GM23248 (cell line): ENCODE measurements at regions not wholly inside any gene's neighbourhood (a gene's known extent, or its start where the extent isn't known, plus 50 kb on each side); places are given as distances from the start of the nearest gene placed in this dataset.

Source experiments
- DNase-seq: peaks from one replicate; pipeline ENCODE4 v3.0.0-alpha.2; 2015
- H2AFZ ChIP-seq: fragments of 200-600 bp; sonication (generic); 2 replicates; pipeline ENCODE4 v1.6.1; 2016; ENCODE audit warnings: antibody characterized with exemption
- H3F3A ChIP-seq: fragments of 200-600 bp; sonication (generic); 2 replicates; pipeline ENCODE4 v1.6.1; 2016; ENCODE audit warnings: mild to moderate bottlenecking, antibody characterized with exemption, mixed run types; ENCODE audit not compliant: insufficient read depth
- H3K27ac ChIP-seq: fragments of 200-600 bp; sonication (generic); 2 replicates; pipeline ENCODE4 v1.5.1; 2016; ENCODE audit warnings: mild to moderate bottlenecking
- H3K27me3 ChIP-seq: fragments of 200-600 bp; sonication (generic); replicated peaks from 2 replicates; pipeline ENCODE4 v1.6.1; 2016; ENCODE audit warnings: mild to moderate bottlenecking; ENCODE audit not compliant: insufficient read depth
- H3K36me3 ChIP-seq: fragments of 200-600 bp; sonication (generic); 2 replicates; pipeline ENCODE4 v1.6.1; 2016; ENCODE audit warnings: low read depth, mild to moderate bottlenecking
- H3K4me1 ChIP-seq: fragments of 200-600 bp; sonication (generic); 2 replicates; pipeline ENCODE4 v1.6.1; 2016; ENCODE audit warnings: mild to moderate bottlenecking; ENCODE audit not compliant: insufficient read depth
- H3K4me2 ChIP-seq: fragments of 200-600 bp; sonication (generic); one replicate; pipeline ENCODE4 v1.6.1; 2016; ENCODE audit warnings: mild to moderate bottlenecking; ENCODE audit not compliant: unreplicated experiment
- H3K4me3 ChIP-seq: fragments of 200-600 bp; sonication (generic); 2 replicates; pipeline ENCODE4 v1.5.1; 2016; ENCODE audit warnings: mild to moderate bottlenecking
- H3K79me2 ChIP-seq: fragments of 200-600 bp; sonication (generic); 2 replicates; pipeline ENCODE4 v1.6.1; 2016; ENCODE audit warnings: mild to moderate bottlenecking; ENCODE audit not compliant: insufficient read depth
- H3K9ac ChIP-seq: fragments of 200-600 bp; sonication (generic); 2 replicates; pipeline ENCODE4 v1.6.1; 2016; ENCODE audit warnings: mild to moderate bottlenecking
- H3K9me2 ChIP-seq: fragments of 200-600 bp; sonication (generic); 2 replicates; pipeline ENCODE4 v1.6.1; 2016; ENCODE audit warnings: mixed run types, mild to moderate bottlenecking, moderate library complexity; ENCODE audit not compliant: insufficient read depth
- H3K9me3 ChIP-seq: fragments of 200-600 bp; sonication (generic); one replicate; pipeline ENCODE4 v1.6.1; 2017; ENCODE audit warnings: low read depth
- H4K20me1 ChIP-seq: fragments of 200-600 bp; sonication (generic); 2 replicates; pipeline ENCODE4 v1.6.0; 2016; ENCODE audit not compliant: insufficient read depth
- EZH2 ChIP-seq: fragments of 200-600 bp; sonication (generic); IDR thresholded peaks from 2 replicates; pipeline ENCODE4 v1.6.1; 2018; ENCODE audit warnings: antibody characterized with exemption, mild to moderate bottlenecking; ENCODE audit not compliant: insufficient read depth, poor library complexity, severe bottlenecking
- EZH2phosphoT487 ChIP-seq: fragments of 200-600 bp; sonication (generic); IDR thresholded peaks from 2 replicates; pipeline ENCODE4 v1.6.1; 2018; ENCODE audit warnings: antibody characterized with exemption, moderate library complexity, mild to moderate bottlenecking, low read depth; ENCODE audit not compliant: insufficient read depth
- WGBS, 2 experiments: methylation state at CpG; one replicate each; pipeline ENCODE4 v1.1.6; 2015 to 2017; ENCODE audit warnings: low lambda C conversion rate in 2 of 2, low coverage in 1 of 2; ENCODE audit errors: missing lambda C conversion rate in 2 of 2; 5-methylcytosine and 5-hydroxymethylcytosine counted together
- in situ Hi-C: fragments of 300-500 bp; cut with MboI; formaldehyde crosslinking; loops from 2 replicates; pipeline ENCODE4 v1.15.0; 2020

- Histone ChIP-seq H3K4me1 (no peaks in the 10 kb centered on the region), H3K4me2 (no peak overlapping the region), H3K27ac (no peak overlapping the region), H2AFZ (no peak overlapping the region), H4K20me1 (no peaks in the 10 kb centered on the region), H3F3A (no peaks in the 10 kb centered on the region), H3K4me3 (no peak overlapping the region), H3K27me3 (peaks cover 6% of the 10 kb centered on the region; the same call in 1 of the 2 replicates), H3K36me3 (no peaks in the 10 kb centered on the region), H3K9ac (no peak overlapping the region), H3K9me2 (no peaks in the 10 kb centered on the region), H3K79me2 (no peaks in the 10 kb centered on the region), H3K9me3 (no peaks in the 10 kb centered on the region)
- DNase-seq = no peak
- TF ChIP-seq EZH2phosphoT487 = no peak
- TF ChIP-seq EZH2 = no peak
- 40 to 57% methylated on average over 5 of the region's 5 CpGs for WGBS, 2 experiments
- in situ Hi-C loops = loop anchor here (25.0 kb wide), 1 partner anchor 743 kb away; no protein-coding TSS in a partner anchor
Observed at GRCh38 chr9:73030370-73031030, 77.6 kb upstream of the ALDH1A1 start.

GRCh38 chr9:73029346-73029745 lies 76.5 kb upstream of the ALDH1A1 start:
- H2AFZ ChIP-seq = no peak overlapping the region
- H3K9ac ChIP-seq = no peak overlapping the region
- in situ Hi-C loops = loop anchor here (25.0 kb wide), 1 partner anchor 742 kb away; no protein-coding TSS in a partner anchor
- H3K27ac ChIP-seq = no peak overlapping the region
- H3K4me2 ChIP-seq = no peak overlapping the region
- peaks cover 6% of the 10 kb centered on the region; the same call in 1 of the 2 replicates for H3K27me3 ChIP-seq
- H3K36me3 ChIP-seq = no peaks in the 10 kb centered on the region
- no peaks in the 10 kb centered on the region for H3K9me3 ChIP-seq
- no peaks in the 10 kb centered on the region for H3K9me2 ChIP-seq
- H3K4me3 ChIP-seq = no peak overlapping the region
- H3F3A ChIP-seq = no peaks in the 10 kb centered on the region
- H3K4me1 ChIP-seq = no peaks in the 10 kb centered on the region
- no peaks in the 10 kb centered on the region for H3K79me2 ChIP-seq
- TF ChIP-seq EZH2phosphoT487 (no peak), EZH2 (no peak)
- no peaks in the 10 kb centered on the region for H4K20me1 ChIP-seq
- no peak for DNase-seq

DNA sequence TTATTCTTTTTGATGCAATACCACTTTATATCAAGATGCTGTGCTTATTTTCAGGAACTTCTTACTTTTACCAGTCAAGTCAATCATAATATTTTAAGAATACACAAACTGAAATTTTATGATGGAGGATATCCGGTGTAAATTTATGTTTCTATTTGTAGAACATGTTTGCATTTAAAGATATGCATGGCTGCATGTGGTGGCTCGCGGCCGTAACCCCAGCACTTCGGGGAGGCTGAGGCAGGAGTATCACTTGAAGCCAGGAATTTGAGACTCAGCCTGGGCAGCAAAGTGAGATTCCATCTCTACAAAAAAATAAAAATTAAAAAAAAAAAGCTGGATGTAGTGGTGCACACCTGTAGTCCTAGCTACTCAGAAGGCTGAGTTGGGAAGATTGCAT lies 73.5 kb upstream of the ALDH1A1 start:
- in situ Hi-C loops = loop anchor here (25.0 kb wide), 1 partner anchor 739 kb away; no protein-coding TSS in a partner anchor
- H3K4me1 ChIP-seq = peaks cover 10% of the 10 kb centered on the region
- 80 to 81% methylated on average over 5 of the region's 5 CpGs for WGBS, 2 experiments
- H3K9me2 ChIP-seq = no peaks in the 10 kb centered on the region
- H3K4me3 ChIP-seq = no peak overlapping the region
- H3F3A ChIP-seq = peaks cover 6% of the 10 kb centered on the region; the same call in 1 of the 2 replicates
- H3K27me3 ChIP-seq = no peaks in the 10 kb centered on the region
- H3K36me3 ChIP-seq = no peaks in the 10 kb centered on the region
- TF ChIP-seq EZH2phosphoT487 (no peak), EZH2 (no peak)
- no peaks in the 10 kb centered on the region for H3K9me3 ChIP-seq
- no peak overlapping the region for H2AFZ ChIP-seq
- H3K9ac ChIP-seq = no peak overlapping the region
- H4K20me1 ChIP-seq = no peaks in the 10 kb centered on the region
- H3K27ac ChIP-seq = no peak overlapping the region
- DNase-seq = no peak
- no peak overlapping the region for H3K4me2 ChIP-seq
- H3K79me2 ChIP-seq = no peaks in the 10 kb centered on the region

DNA sequence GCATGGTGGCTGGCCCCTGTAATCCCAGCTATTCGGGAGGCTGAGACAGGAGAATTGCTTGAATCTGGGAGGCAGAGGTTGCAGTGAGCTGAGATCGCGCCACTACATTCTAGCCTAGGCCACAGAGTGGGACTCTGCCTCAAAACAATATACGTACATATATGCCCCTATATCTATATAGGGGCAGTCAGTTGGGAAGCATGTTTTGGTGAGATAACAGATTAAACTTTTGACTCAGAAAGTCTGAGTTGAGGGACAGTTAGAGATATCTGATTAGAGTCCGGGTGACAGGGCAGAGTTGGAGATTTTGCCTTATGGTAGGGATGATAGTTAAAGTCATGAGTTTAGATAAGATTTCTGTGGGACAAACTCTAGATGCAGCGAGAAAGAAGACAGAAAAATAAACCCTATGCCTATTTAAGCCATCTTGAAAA lies 71.8 kb upstream of the ALDH1A1 start:
- Histone ChIP-seq H3K9ac (no peak overlapping the region), H3K9me3 (no peaks in the 10 kb centered on the region), H3K4me3 (no peak overlapping the region), H4K20me1 (no peaks in the 10 kb centered on the region), H3K4me2 (no peak overlapping the region), H3K27me3 (no peaks in the 10 kb centered on the region), H3K36me3 (no peaks in the 10 kb centered on the region), H2AFZ (no peak overlapping the region), H3F3A (peaks cover 6% of the 10 kb centered on the region; the same call in 1 of the 2 replicates), H3K9me2 (no peaks in the 10 kb centered on the region), H3K79me2 (no peaks in the 10 kb centered on the region), H3K4me1 (peaks cover 10% of the 10 kb centered on the region), H3K27ac (no peak overlapping the region)
- 93 to 95% methylated on average over 6 of the region's 6 CpGs for WGBS, 2 experiments
- in situ Hi-C loops = loop anchor here (25.0 kb wide), 1 partner anchor 737 kb away; no protein-coding TSS in a partner anchor
- TF ChIP-seq EZH2 (no peak), EZH2phosphoT487 (no peak)
- DNase-seq = no peak
